LNCaP clone FGC (cell line): ENCODE measurements at regions not wholly inside any gene's neighbourhood (a gene's known extent, or its start where the extent isn't known, plus 50 kb on each side); places are given as distances from the start of the nearest gene placed in this dataset.
"Not testable (repeated sequence)": the region's sequence is repeated elsewhere in the genome, so short reads cannot be mapped to it uniquely, and the experiment has no call there.

Source experiments
- DNase-seq: peaks from one replicate; pipeline ENCODE4 v3.0.0-alpha.2; 2011; ENCODE audit warnings: low read depth
- H3K4me3 ChIP-seq: 2 replicates; pipeline ENCODE4 v1.5.1; 2011; ENCODE audit warnings: mild to moderate bottlenecking, low read depth, low read length, control low read depth
- CTCF ChIP-seq: IDR thresholded peaks from 2 replicates; pipeline ENCODE4 v1.5.1; 2012; ENCODE audit warnings: mild to moderate bottlenecking; ENCODE audit not compliant: control insufficient read depth, insufficient read depth; ENCODE audit errors: extremely low read depth

- no peak overlapping the region for H3K4me3 ChIP-seq
- DNase-seq = no peak
- TF ChIP-seq CTCF = no peak
Observed at GRCh38 chr3:65146179-65146578, 458.4 kb upstream of the ADAMTS9 start.

- DNase-seq = no peak
- H3K4me3 ChIP-seq = no peak overlapping the region
- TF ChIP-seq CTCF = no peak
Observed at GRCh38 chr3:65145680-65146079, 457.9 kb upstream of the ADAMTS9 start.

GRCh38 chr3:65144791-65145351 is 457.1 kb upstream of the ADAMTS9 start:
- no peak overlapping the region for H3K4me3 ChIP-seq
- no peak for DNase-seq
- no peak for TF ChIP-seq CTCF

GRCh38 chr3:65142456-65142855 is 454.7 kb upstream of the ADAMTS9 start:
- DNase-seq = no peak
- TF ChIP-seq CTCF = no peak
- H3K4me3 ChIP-seq = no peak overlapping the region

- no peak for DNase-seq
Observed at GRCh38 chr3:65138556-65138955, 450.8 kb upstream of the ADAMTS9 start.

GRCh38 chr3:65133752-65134151 is 446.0 kb upstream of the ADAMTS9 start:
- H3K4me3 ChIP-seq, DNase-seq: not testable (repeated sequence)

More at GRCh38 chr3:65138556-65138955, 450.8 kb upstream of the ADAMTS9 start:
- TF ChIP-seq CTCF = no peak
- no peak overlapping the region for H3K4me3 ChIP-seq

GRCh38 chr3:65130782-65131181 is 443.0 kb upstream of the ADAMTS9 start:
- H3K4me3 ChIP-seq = no peak overlapping the region
- no peak for DNase-seq
- no peak for TF ChIP-seq CTCF
